ENCODE measurements at regions not wholly inside any gene's neighbourhood (a gene's known extent, or its start where the extent isn't known, plus 50 kb on each side); places are given as distances from the start of the nearest gene placed in this dataset.

GRCh38 chr4:128600996-128601871, 208.3 kb upstream of the JADE1 start (continued):
- TF ChIP-seq BACH1 (tag; IDR thresholded peaks at IDR 0.05): peak; percentile 61
- TF ChIP-seq TFE3 (CRISPR knock-in tag; IDR thresholded peaks at IDR 0.05): no peak
- TF ChIP-seq CBFA2T3 (IDR thresholded peaks at IDR 0.05): peak; percentile 57
- TF ChIP-seq ZNF740 (CRISPR knock-in tag; IDR thresholded peaks at IDR 0.05): peak; percentile 75
- TF ChIP-seq ZNF740 (tag; IDR thresholded peaks at IDR 0.05): no peak
- TF ChIP-seq ZNF232 (CRISPR knock-in tag; IDR thresholded peaks at IDR 0.05): no peak
- TF ChIP-seq ATF3 (IDR thresholded peaks at IDR 0.05): peak; percentile 99
- no peak; the same call in 1 of the 2 replicates for TF ChIP-seq ATF3 (CRISPR knock-in tag; conservative IDR thresholded peaks at IDR 0.05)
- TF ChIP-seq, protein P1, sequence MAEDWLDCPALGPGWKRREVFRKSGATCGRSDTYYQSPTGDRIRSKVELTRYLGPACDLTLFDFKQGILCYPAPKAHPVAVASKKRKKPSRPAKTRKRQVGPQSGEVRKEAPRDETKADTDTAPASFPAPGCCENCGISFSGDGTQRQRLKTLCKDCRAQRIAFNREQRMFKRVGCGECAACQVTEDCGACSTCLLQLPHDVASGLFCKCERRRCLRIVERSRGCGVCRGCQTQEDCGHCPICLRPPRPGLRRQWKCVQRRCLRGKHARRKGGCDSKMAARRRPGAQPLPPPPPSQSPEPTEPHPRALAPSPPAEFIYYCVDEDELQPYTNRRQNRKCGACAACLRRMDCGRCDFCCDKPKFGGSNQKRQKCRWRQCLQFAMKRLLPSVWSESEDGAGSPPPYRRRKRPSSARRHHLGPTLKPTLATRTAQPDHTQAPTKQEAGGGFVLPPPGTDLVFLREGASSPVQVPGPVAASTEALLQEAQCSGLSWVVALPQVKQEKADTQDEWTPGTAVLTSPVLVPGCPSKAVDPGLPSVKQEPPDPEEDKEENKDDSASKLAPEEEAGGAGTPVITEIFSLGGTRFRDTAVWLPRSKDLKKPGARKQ (CRISPR knock-in tag; IDR thresholded peaks at IDR 0.05): no peak
- peak; percentile 74 for TF ChIP-seq ATF4 (CRISPR knock-in tag; IDR thresholded peaks at IDR 0.05)
- TF ChIP-seq XRCC4 (IDR thresholded peaks at IDR 0.05; ENCODE audit: extremely low read depth, insufficient read depth, insufficient read length): no peak
- TF ChIP-seq SMC3 (conservative IDR thresholded peaks at IDR 0.05; ENCODE audit: insufficient read depth, low read depth, low read length): no peak
- TF ChIP-seq NR4A1 (CRISPR knock-in tag; IDR thresholded peaks at IDR 0.05): no peak
- TF ChIP-seq NR4A1 (tag; IDR thresholded peaks at IDR 0.05): peak; percentile 79; the same call in 1 of the 2 replicates
- TF ChIP-seq EZH2 (IDR thresholded peaks at IDR 0.05; ENCODE audit: borderline replicate concordance, low read depth, low read length): no peak
- peak in 1 of 2 experiments; percentile 88; a peak in 2 of 4 replicates for TF ChIP-seq RCOR1 (IDR thresholded peaks at IDR 0.05; ENCODE audit: borderline replicate concordance in 1 of 2, low read depth in 2 of 2, low read length in 2 of 2)
- peak; percentile 87 for TF ChIP-seq NFRKB (IDR thresholded peaks at IDR 0.05; ENCODE audit: low read depth)
- no peak for TF ChIP-seq FOXJ3 (CRISPR knock-in tag; IDR thresholded peaks at IDR 0.05)
- 0 out of 2 replicates have a peak, but pooled peaks have one; percentile 4 for TF ChIP-seq USF2 (CRISPR knock-in tag; IDR thresholded peaks at IDR 0.05)
- TF ChIP-seq PHB (CRISPR knock-in tag; IDR thresholded peaks at IDR 0.05): no peak
